Esophagus squamous epithelium (tissue), 5 donors: ENCODE measurements at regions not wholly inside any gene's neighbourhood (a gene's known extent, or its start where the extent isn't known, plus 50 kb on each side); places are given as distances from the start of the nearest gene placed in this dataset.

ENCODE experiments used
- DNase-seq: peaks from one replicate; lab custom pipeline; 2025; lab: John Stamatoyannopoulos, UW
- H3K27ac ChIP-seq, 4 donors: fragments of 200-600 bp; sonication (generic); one replicate each; pipeline ENCODE4 v1.5.1; 2016 to 2019; ENCODE audit warnings: mild to moderate bottlenecking in 1 of 4
- H3K27me3 ChIP-seq, 4 donors: fragments of 200-600 bp; sonication (generic); 1 replicate in 3 of 4; 2 replicates in 1 of 4; pipeline versions ENCODE4 v1.5.1 to v1.6.0; 2017 to 2021; ENCODE audit warnings: antibody characterized with exemption in 1 of 4
- H3K36me3 ChIP-seq, 3 donors: fragments of 200-600 bp; sonication (generic); one replicate each; pipeline ENCODE4 v1.5.1; 2016 to 2019
- H3K4me1 ChIP-seq, 3 donors: fragments of 200-600 bp; sonication (generic); one replicate each; pipeline ENCODE4 v1.5.1; 2017 to 2019
- H3K4me3 ChIP-seq, 4 donors: fragments of 200-600 bp; sonication (generic); 1 replicate in 3 of 4; 2 replicates in 1 of 4; pipeline ENCODE4 v1.5.1; 2016 to 2019; ENCODE audit warnings: mild to moderate bottlenecking in 2 of 4, moderate library complexity in 1 of 4
- H3K9me3 ChIP-seq, 3 donors: fragments of 200-600 bp; sonication (generic); one replicate each; pipeline ENCODE4 v1.5.1; 2016 to 2019
- CTCF ChIP-seq, 6 experiments: fragments of 450-650 bp in 4 of 6; fragments of 200-600 bp in 2 of 6; sonication (generic) in 2 of 6; IDR thresholded peaks; one replicate each; pipeline ENCODE4 v1.5.1; 2016 to 2019; ENCODE audit warnings: antibody characterized with exemption in 6 of 6, mild to moderate bottlenecking in 4 of 6, moderate library complexity in 4 of 6
- POLR2A ChIP-seq, 4 donors: fragments of 450-650 bp; IDR thresholded peaks; one replicate each; pipeline ENCODE4 v1.6.1; 2017; ENCODE audit warnings: antibody characterized with exemption in 4 of 4, mild to moderate bottlenecking in 4 of 4, moderate library complexity in 3 of 4
- WGBS, 2 donors: methylation state at CpG; one replicate each; pipeline ENCODE4 v1.1.5; 2018; 5-methylcytosine and 5-hydroxymethylcytosine counted together
- intact Hi-C: fragments of 100-400 bp; cut with DNase I; formaldehyde crosslinking; loops from one replicate; pipeline ENCODE4 v1.15.0; 2022
- donor health status: DM: yes; HTN: yes; CAD: no.

GRCh38 chr17:6915620-6916019, 80.2 kb upstream of the ALOX12 start:
- no peak for DNase-seq
- Histone ChIP-seq H3K4me1 (peaks cover 3 to 13% (median 7%) of the 10 kb centered on the region in 3 donors), H3K27me3 (peaks cover 0 to 31% (median 0%) of the 10 kb centered on the region in 4 donors), H3K4me3 (no peak overlapping the region), H3K9me3 (no peaks in the 10 kb centered on the region), H3K27ac (no peak overlapping the region), H3K36me3 (no peaks in the 10 kb centered on the region)
- WGBS, 2 donors: 75 to 95% methylated on average over 4 of the region's 4 CpGs
- intact Hi-C loops: no loop called here
- no peak for TF ChIP-seq POLR2A (IDR thresholded peaks at IDR 0.05)
- TF ChIP-seq CTCF (IDR thresholded peaks at IDR 0.05): no peak

- peaks cover 0 to 21% (median 0%) of the 10 kb centered on the region in 4 donors for H3K27me3 ChIP-seq
- no peak overlapping the region for H3K27ac ChIP-seq
- WGBS, 2 donors: 78% methylated on average over 6 of the region's 6 CpGs
- no peaks in the 10 kb centered on the region for H3K9me3 ChIP-seq
- no peak for TF ChIP-seq POLR2A (IDR thresholded peaks at IDR 0.05)
- intact Hi-C loops: no loop called here
- no peaks in the 10 kb centered on the region for H3K36me3 ChIP-seq
- peaks cover under 1 to 6% (median 1%) of the 10 kb centered on the region in 3 donors for H3K4me1 ChIP-seq
- H3K4me3 ChIP-seq: no peak overlapping the region
- no peak for DNase-seq
Observed at GRCh38 chr17:6919158-6919557, 76.7 kb upstream of the ALOX12 start.

GRCh38 chr17:6923385-6923784, 72.5 kb upstream of the ALOX12 start:
- no peak for DNase-seq
- intact Hi-C loops: no loop called here
- 72 to 76% methylated on average over 5 to 8 of the region's 8 CpGs for WGBS, 2 donors
- H3K36me3 ChIP-seq: no peaks in the 10 kb centered on the region
- no peaks in the 10 kb centered on the region for H3K9me3 ChIP-seq
- no peak overlapping the region for H3K4me3 ChIP-seq
- peak overlapping the region in 1 of 4 donors; percentile 9 for H3K27ac ChIP-seq
- peaks cover 0 to 16% (median 0%) of the 10 kb centered on the region in 3 donors for H3K4me1 ChIP-seq
- TF ChIP-seq CTCF (IDR thresholded peaks at IDR 0.05) (no peak), POLR2A (IDR thresholded peaks at IDR 0.05) (no peak)
- H3K27me3 ChIP-seq: peaks cover 0 to 6% (median 0%) of the 10 kb centered on the region in 4 donors

GRCh38 chr17:6924208-6924607, 71.6 kb upstream of the ALOX12 start:
- H3K9me3 ChIP-seq: no peaks in the 10 kb centered on the region
- no peak for DNase-seq
- intact Hi-C loops: no loop called here
- H3K27ac ChIP-seq: no peak overlapping the region
- no peak overlapping the region for H3K4me3 ChIP-seq
- TF ChIP-seq CTCF (IDR thresholded peaks at IDR 0.05): no peak
- TF ChIP-seq POLR2A (IDR thresholded peaks at IDR 0.05): no peak
- peaks cover 0 to 6% (median 0%) of the 10 kb centered on the region in 4 donors for H3K27me3 ChIP-seq
- no peaks in the 10 kb centered on the region for H3K36me3 ChIP-seq
- H3K4me1 ChIP-seq: peaks cover 0 to 16% (median 0%) of the 10 kb centered on the region in 3 donors

GRCh38 chr17:6926667-6927066, 69.2 kb upstream of the ALOX12 start:
- H3K4me3 ChIP-seq: no peak overlapping the region
- intact Hi-C loops: no loop called here
- H3K36me3 ChIP-seq: no peaks in the 10 kb centered on the region
- no peak for DNase-seq
- WGBS, 2 donors: 46 to 51% methylated on average over 2 of the region's 2 CpGs
- H3K4me1 ChIP-seq: peaks cover 0 to 16% (median 0%) of the 10 kb centered on the region in 3 donors
- no peaks in the 10 kb centered on the region for H3K9me3 ChIP-seq
- TF ChIP-seq CTCF (IDR thresholded peaks at IDR 0.05) (no peak), POLR2A (IDR thresholded peaks at IDR 0.05) (no peak)
- no peaks in the 10 kb centered on the region for H3K27me3 ChIP-seq
- no peak overlapping the region for H3K27ac ChIP-seq
